GM19025 (cell line): ENCODE measurements at regions not wholly inside any gene's neighbourhood (a gene's known extent, or its start where the extent isn't known, plus 50 kb on each side); places are given as distances from the start of the nearest gene placed in this dataset.
"Not testable (repeated sequence)": the region's sequence is repeated elsewhere in the genome, so short reads cannot be mapped to it uniquely, and the experiment has no call there.

Experiments used
- ATAC-seq: cut with Tn5 transposase; IDR thresholded peaks from one replicate; pipeline ENCODE4 v1.9.1; 2021; ENCODE audit warnings: mild to moderate bottlenecking, low read depth, moderate library complexity; ENCODE audit not compliant: unreplicated experiment

DNA sequence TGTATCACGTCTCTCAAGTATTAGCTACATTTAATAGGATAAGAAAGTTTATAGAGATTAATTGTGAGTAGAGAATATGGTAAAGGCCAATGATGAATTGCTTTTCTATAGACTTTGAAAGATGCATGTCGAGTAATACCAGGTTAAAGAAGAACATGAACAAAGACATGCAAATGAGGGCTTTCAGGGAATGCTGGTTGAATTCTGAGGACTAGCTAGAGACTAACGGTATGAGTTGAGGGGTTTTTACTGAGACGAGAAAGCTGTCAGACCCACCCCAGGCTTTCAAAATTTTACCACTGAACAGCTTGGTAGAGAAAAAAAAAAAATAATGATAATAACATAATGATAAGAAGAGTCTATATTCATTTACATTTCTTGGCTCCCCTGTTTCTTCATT, 796.0 kb upstream of the CDH8 start:
- no peak for ATAC-seq

DNA sequence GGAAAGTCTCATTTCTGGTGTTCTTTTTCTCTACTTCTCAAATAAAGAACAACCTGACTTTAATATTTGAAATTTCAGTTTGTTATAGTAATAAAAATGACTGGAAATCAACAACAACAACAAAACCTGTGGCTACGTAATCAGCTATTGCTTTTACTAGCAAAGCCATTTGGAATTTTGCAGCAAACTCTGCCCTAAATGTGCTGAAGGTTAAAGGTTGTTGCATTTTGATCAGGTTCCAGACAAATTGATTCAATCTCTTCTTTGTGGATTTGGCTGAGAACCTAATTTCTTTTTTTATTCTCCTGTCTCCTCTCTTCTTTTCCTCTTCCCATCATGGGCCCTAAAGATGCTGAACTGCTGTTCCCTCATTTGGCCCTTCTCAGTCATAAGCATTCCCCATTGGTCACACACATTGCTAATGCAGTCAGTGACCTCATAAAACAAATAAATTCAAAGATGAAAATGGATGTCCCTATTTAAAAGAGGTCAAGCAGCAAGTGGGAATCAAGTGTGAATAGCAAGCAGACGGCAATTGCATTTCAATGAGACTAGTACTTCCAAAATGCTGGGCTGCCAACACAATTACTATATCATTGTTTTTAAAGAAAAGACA, 795.1 kb upstream of the CDH8 start:
- ATAC-seq = no peak

DNA sequence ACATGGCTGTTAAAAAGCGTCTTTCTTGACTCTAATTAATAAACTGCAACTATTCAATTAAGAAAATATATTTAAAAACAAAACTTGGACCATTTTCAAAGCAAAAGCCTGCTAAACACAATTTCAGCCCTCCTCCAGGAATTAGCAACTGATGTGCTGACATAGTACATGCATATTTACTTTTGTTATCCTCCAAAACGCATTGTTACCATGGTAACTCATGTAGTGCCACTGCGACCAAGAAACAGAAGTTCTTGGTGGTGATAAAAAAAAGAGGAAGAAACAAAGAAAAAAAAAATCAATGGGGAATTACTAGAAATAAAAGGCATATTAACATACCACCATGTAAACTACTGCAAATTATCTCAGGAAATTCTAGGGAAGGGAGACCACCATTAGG, 793.4 kb upstream of the CDH8 start:
- no peak for ATAC-seq

DNA sequence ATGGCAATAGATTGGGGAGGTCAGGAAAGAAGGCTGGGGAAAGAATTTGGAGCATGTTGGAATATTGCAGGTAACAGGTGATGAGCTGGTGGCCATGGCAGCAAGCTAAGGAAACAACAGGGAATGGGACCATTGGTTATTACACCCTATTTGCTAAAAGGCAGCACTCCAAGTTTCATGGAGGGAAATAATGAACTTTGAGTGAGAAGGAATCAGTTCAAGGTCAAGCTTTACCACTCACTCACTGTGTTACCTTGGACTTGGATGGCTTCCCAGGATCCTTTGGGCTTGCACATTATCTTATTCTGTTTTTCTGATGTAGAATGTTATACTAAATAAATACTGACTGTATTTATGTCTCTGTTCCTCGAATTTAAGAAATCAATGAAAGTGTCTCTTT, 792.8 kb upstream of the CDH8 start:
- ATAC-seq = no peak

- no peak for ATAC-seq
Observed at GRCh38 chr16:62821824-62822223, 785.6 kb upstream of the CDH8 start.

DNA sequence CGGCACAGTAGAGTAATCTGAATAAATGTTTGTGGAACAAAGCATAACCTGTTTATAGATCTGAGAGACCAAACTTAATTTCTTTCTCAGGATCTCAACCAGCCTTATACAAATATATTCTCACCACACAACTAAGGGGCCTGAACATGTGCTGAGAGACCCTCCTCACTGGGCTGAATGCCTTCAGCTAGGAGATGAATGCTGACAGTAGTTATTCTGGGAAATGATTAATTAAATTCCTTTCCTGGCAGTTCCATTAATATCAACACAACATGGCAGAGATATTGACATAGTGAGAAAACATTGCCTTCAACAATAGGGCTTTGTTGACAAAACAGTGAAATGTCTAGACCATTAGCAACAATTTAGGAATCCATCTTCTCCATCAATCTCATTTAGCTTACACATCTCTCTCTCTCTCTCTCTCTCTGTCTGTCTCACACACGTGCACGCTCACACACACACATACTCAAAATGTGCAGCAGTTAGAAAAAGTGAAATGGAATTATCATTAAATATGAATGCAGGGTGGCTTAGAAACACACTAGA, 780.8 kb upstream of the CDH8 start:
- no peak for ATAC-seq

- no peak for ATAC-seq
Observed at GRCh38 chr16:62814891-62815290, 778.7 kb upstream of the CDH8 start.

GRCh38 chr16:62805221-62805857, 769.1 kb upstream of the CDH8 start:
- ATAC-seq = no peak

GRCh38 chr16:62794724-62795123, 758.5 kb upstream of the CDH8 start:
- no peak for ATAC-seq

DNA sequence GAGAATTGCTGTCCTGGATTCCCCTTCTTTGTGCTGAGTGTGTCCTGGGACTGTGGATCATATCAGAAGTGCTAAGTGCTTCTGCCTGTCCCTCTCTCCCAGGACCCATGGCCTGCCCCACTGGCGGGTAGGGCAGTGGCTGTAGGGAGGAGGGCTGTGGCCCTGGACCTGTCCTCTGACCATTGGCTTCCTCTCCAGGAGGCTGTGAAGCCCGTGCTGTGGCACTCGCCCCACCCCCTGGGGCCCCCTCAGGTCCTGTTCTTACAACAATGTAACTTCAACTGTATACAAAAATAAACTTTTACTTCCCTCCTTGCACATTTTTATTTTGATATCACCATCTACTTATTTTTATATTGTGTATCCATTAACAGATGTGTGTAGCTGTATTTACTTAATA, 743.8 kb upstream of the CDH8 start:
- ATAC-seq = not testable (repeated sequence)

DNA sequence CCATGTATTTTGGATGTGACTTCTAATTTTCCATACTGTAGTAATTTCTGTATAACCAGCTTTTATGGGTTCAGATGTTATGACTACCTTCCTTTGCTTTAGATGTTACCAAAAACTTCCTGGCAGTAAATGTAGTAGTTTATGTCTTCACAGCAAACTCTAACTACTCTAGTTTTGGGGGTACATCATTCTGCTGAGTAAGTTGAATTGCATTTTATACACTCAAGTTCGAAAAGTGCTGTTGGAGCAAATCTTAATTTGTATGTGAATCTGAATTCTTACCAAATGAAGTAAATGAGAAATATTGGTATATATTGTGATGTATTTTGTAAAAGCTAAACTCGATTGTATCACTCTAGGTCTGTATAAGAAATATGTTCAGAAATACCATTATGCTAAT, 728.3 kb upstream of the CDH8 start:
- ATAC-seq = no peak

DNA sequence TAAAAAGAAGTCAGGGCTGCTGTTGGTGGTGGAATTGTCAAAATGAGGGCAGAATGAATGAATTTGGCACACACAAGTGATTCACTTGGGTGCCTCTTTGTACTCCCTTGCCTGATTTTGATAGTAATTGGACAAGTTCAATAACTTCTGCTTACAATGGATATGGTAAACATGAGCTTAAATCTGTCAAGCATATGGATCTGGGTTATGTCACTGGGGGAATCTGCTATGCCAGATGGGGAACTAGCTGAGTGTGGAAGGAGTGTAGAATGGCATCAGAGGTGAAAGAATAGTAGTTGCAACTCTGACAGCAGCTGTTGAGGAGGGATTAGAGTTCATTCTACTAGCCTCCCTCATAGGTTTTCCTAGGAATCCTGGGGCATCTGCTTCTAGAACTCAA, 724.2 kb upstream of the CDH8 start:
- ATAC-seq = no peak

GRCh38 chr16:62755938-62756337, 719.7 kb upstream of the CDH8 start:
- no peak for ATAC-seq

DNA sequence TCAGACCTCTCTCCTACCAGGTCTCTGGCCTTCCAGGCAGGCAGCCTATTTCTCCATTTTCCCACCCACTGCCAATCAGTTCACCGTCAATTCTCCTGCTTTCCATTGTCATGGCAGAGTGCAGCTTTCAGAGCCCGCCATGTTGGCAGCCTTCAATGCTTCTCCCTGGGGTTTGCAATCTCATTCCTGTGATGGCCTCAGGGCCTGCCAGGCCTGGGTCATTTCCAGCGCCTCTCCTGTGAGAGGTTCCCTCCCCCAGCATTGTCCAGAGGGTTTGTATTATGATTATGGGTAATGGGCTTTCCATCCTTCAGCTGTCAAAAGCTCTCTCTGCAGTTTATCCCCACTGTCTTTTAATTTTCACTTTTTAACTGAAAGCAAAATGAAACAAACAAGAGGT, 716.6 kb upstream of the CDH8 start:
- no peak for ATAC-seq

GRCh38 chr16:62751218-62751617, 715.0 kb upstream of the CDH8 start:
- ATAC-seq = no peak

GRCh38 chr16:62741692-62742091, 705.5 kb upstream of the CDH8 start:
- ATAC-seq = no peak

DNA sequence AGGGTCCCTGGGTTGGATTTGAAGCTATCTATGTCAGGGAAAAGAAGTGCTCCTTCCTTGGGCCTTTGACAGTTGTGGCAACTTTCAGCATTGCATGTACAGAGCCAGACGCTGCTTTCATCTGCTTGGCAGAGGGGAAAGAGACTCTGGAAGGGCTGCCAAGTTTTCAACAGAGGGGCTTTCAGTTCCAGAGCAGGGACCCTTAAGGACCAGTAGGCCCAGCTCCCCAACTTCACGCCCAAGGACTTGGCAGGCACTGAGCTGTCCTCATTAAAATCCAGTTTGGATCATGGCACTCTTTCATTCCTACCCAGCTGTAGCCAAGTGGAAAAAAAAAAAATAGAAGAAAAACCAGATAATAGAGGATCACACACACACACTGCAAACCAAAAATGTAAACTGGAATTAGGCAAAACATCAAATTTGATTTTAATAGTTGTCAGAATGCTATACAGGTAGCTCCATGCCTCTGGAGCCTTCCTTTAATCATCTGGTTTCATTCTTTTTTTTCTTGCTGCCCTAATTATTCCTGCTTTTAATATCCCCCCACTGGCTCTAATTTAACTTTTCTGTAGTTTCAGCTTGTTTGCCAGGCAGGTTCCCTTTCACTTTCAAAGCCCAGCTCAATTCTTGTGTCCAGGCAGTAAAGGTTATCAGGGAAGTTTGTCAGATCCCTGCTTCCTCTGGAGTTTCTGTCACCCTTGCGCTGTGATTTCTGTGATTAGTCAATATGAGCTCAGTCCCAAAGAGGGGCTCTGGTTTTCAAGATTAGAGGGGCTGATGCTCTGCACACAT, 702.6 kb upstream of the CDH8 start:
- no peak for ATAC-seq

DNA sequence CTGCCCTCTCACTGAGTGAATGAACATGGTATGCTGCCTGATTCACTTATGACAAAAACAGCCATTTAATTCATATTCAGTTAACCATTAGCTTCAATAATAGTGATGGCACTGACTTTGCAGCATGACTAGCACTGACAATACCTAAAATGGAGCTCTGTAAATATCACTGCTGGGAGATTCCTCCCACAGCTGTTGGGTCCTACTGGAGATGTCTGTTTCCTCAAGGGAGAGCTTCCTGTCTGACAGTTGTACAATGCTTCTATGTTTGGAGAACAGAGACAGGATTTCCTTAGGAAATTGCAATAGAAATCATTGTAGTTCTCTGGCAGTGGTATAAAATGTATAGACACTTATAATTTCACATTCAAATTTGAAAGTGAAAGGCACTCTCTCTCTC, 695.9 kb upstream of the CDH8 start:
- no peak for ATAC-seq

DNA sequence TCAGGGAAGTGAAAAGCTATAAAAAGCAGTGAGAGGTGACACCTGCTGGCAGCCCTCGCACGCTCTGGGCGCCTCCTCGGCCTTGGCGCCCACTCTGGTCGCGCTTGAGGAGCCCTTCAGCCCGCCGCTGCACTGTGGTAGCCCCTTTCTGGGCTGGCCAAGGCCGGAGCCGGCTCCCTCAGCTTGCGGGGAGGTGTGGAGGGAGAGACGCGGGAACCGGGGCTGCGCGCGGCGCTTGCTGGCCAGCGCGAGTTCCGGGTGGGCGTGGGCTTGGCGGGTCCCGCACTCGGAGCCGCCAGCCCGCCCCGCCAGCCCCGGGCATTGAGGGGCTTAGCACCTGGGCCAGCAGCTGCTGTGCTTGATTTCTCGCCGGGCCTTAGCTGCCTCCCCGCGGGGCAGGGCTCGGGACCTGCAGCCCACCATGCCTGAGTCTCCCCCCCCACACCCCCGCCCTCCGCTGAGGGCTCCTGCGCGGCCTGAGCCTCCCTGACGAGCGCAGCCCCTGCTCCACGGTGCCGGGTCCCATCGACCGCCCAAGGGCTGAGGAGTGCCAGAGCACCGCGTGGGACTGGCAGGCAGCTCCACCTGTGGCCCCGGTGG, 688.5 kb upstream of the CDH8 start:
- not testable (repeated sequence) for ATAC-seq

GRCh38 chr16:62720651-62721050, 684.4 kb upstream of the CDH8 start:
- ATAC-seq = no peak

DNA sequence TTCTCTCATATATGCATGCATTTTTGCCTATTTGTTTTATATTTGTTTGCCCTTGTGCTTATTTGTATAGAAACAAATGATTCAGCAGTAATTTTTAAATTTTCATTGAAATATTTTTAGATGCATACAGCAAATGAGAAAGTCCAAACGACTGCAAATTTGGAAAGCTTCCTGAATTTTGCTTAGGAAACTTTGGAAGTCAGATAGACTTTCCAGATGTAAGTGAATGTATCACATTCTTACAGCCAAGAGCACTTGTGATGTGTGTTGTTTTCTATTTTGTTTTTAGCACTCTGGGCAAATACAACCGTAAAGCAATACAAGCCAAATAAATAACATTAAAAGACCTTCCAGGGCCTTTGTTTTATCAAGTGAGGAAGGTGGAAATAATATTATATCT, 680.8 kb upstream of the CDH8 start:
- ATAC-seq = no peak
